HCT116 (cell line): ENCODE measurements at regions not wholly inside any gene's neighbourhood (a gene's known extent, or its start where the extent isn't known, plus 50 kb on each side); places are given as distances from the start of the nearest gene placed in this dataset.

ENCODE experiments used
- EGR1 ChIP-seq: IDR thresholded peaks from 2 replicates; pipeline ENCODE4 v1.6.1; 2012; ENCODE audit warnings: low read depth
- EZH2 ChIP-seq: fragments of 200-600 bp; sonication (generic); IDR thresholded peaks from 2 replicates; pipeline ENCODE4 v1.6.1; 2017; ENCODE audit warnings: antibody characterized with exemption, mixed run types
- FOSL1 ChIP-seq: IDR thresholded peaks from 2 replicates; pipeline ENCODE4 v1.6.1; 2012; ENCODE audit warnings: low read depth
- MAX ChIP-seq: IDR thresholded peaks from 2 replicates; pipeline ENCODE4 v1.6.1; 2012
- POLR2A ChIP-seq: IDR thresholded peaks from 2 replicates; pipeline ENCODE4 v1.7.0; 2011; ENCODE audit warnings: borderline replicate concordance; ENCODE audit not compliant: insufficient read depth, insufficient read length; ENCODE audit errors: extremely low read depth
- POLR2AphosphoS5 ChIP-seq: IDR thresholded peaks from 2 replicates; pipeline ENCODE4 v1.6.1; 2011; ENCODE audit warnings: mild to moderate bottlenecking, low read depth, low read length, moderate library complexity
- RAD21 ChIP-seq: IDR thresholded peaks from 2 replicates; pipeline ENCODE4 v1.6.1; 2012; ENCODE audit warnings: low read depth, mild to moderate bottlenecking
- REST ChIP-seq: IDR thresholded peaks from 2 replicates; pipeline ENCODE4 v1.6.1; 2012; ENCODE audit warnings: low read depth
- SIN3A ChIP-seq: IDR thresholded peaks from 2 replicates; pipeline ENCODE4 v1.6.1; 2012; ENCODE audit warnings: low read depth
- SP1 ChIP-seq: IDR thresholded peaks from 2 replicates; pipeline ENCODE4 v1.6.1; 2012; ENCODE audit warnings: low read depth
- SRF ChIP-seq: IDR thresholded peaks from 2 replicates; pipeline ENCODE4 v1.6.1; 2012; ENCODE audit warnings: low read depth
- YY1 ChIP-seq: IDR thresholded peaks from 2 replicates; pipeline ENCODE4 v1.6.1; 2011; ENCODE audit warnings: low read length, low read depth, moderate library complexity, mild to moderate bottlenecking; ENCODE audit not compliant: insufficient replicate concordance; ENCODE audit errors: extremely low read depth
- TF ChIP-seq, protein P1 (sequence below), 3 experiments: fragments of 200-600 bp in 1 of 3; sonication (generic) in 1 of 3; IDR thresholded peaks in 2 of 3; conservative IDR thresholded peaks in 1 of 3; 2 replicates each; pipeline ENCODE4 v1.5.1; 2012 to 2017; ENCODE audit warnings: low read depth in 2 of 3, low read length in 2 of 3, antibody characterized with exemption in 1 of 3, borderline replicate concordance in 1 of 3, control low read depth in 1 of 3, mild to moderate bottlenecking in 1 of 3, mixed read lengths in 1 of 3, mixed run types in 1 of 3, moderate library complexity in 1 of 3; ENCODE audit not compliant: insufficient read depth in 1 of 3

GRCh38 chr15:25220834-25221233, 218.0 kb downstream of the UBE3A start:
- TF ChIP-seq, protein P1, sequence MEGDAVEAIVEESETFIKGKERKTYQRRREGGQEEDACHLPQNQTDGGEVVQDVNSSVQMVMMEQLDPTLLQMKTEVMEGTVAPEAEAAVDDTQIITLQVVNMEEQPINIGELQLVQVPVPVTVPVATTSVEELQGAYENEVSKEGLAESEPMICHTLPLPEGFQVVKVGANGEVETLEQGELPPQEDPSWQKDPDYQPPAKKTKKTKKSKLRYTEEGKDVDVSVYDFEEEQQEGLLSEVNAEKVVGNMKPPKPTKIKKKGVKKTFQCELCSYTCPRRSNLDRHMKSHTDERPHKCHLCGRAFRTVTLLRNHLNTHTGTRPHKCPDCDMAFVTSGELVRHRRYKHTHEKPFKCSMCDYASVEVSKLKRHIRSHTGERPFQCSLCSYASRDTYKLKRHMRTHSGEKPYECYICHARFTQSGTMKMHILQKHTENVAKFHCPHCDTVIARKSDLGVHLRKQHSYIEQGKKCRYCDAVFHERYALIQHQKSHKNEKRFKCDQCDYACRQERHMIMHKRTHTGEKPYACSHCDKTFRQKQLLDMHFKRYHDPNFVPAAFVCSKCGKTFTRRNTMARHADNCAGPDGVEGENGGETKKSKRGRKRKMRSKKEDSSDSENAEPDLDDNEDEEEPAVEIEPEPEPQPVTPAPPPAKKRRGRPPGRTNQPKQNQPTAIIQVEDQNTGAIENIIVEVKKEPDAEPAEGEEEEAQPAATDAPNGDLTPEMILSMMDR (IDR thresholded peaks at IDR 0.05 in 2 of 3, conservative IDR thresholded peaks at IDR 0.05 in 1 of 3; ENCODE audit: borderline replicate concordance in 1 of 3, insufficient read depth in 1 of 3, low read depth in 2 of 3, low read length in 2 of 3), result no peak
- TF ChIP-seq POLR2AphosphoS5 (no peak), SRF (no peak), REST (no peak), POLR2A (no peak), YY1 (no peak), FOSL1 (no peak), SIN3A (no peak), EGR1 (no peak), MAX (no peak), SP1 (no peak), RAD21 (no peak), EZH2 (no peak)
